Neural crest cell (in vitro differentiated cells): ENCODE measurements at regions not wholly inside any gene's neighbourhood (a gene's known extent, or its start where the extent isn't known, plus 50 kb on each side); places are given as distances from the start of the nearest gene placed in this dataset.

ENCODE experiments used
- DNase-seq: peaks from one replicate; pipeline ENCODE4 v3.0.0; 2021; ENCODE audit warnings: low read depth, mixed read lengths, low spot score
- H3K27ac Mint-ChIP-seq: one replicate; pipeline ENCODE4 v1.8.0; 2021; ENCODE audit warnings: mild to moderate bottlenecking, mixed read lengths; ENCODE audit not compliant: unreplicated experiment
- H3K27me3 Mint-ChIP-seq: 2 replicates; pipeline ENCODE4 v1.8.0; 2021; ENCODE audit warnings: low read depth, mild to moderate bottlenecking, mixed read lengths
- H3K36me3 Mint-ChIP-seq: 2 replicates; pipeline ENCODE4 v1.8.0; 2021; ENCODE audit warnings: low read depth, mild to moderate bottlenecking, mixed read lengths
- H3K4me1 Mint-ChIP-seq: 2 replicates; pipeline ENCODE4 v1.8.0; 2021; ENCODE audit warnings: mixed read lengths
- H3K4me3 Mint-ChIP-seq: one replicate; pipeline ENCODE4 v1.8.0; 2021; ENCODE audit warnings: mild to moderate bottlenecking, mixed read lengths
- H3K9me3 Mint-ChIP-seq: 2 replicates; pipeline ENCODE4 v1.8.0; 2021; ENCODE audit warnings: mixed read lengths
- TF ChIP-seq, protein P1 (sequence below): fragments of 200-600 bp; sonication (generic); conservative IDR thresholded peaks from 2 replicates; pipeline ENCODE4 v1.5.0; 2021; ENCODE audit warnings: antibody characterized with exemption, mild to moderate bottlenecking

GRCh38 chr14:98445718-98446117, 826.3 kb downstream of the BCL11B start:
- no peak for DNase-seq
- TF ChIP-seq, protein P1, sequence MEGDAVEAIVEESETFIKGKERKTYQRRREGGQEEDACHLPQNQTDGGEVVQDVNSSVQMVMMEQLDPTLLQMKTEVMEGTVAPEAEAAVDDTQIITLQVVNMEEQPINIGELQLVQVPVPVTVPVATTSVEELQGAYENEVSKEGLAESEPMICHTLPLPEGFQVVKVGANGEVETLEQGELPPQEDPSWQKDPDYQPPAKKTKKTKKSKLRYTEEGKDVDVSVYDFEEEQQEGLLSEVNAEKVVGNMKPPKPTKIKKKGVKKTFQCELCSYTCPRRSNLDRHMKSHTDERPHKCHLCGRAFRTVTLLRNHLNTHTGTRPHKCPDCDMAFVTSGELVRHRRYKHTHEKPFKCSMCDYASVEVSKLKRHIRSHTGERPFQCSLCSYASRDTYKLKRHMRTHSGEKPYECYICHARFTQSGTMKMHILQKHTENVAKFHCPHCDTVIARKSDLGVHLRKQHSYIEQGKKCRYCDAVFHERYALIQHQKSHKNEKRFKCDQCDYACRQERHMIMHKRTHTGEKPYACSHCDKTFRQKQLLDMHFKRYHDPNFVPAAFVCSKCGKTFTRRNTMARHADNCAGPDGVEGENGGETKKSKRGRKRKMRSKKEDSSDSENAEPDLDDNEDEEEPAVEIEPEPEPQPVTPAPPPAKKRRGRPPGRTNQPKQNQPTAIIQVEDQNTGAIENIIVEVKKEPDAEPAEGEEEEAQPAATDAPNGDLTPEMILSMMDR: no peak
- Mint-ChIP-seq H3K4me3 (no peak overlapping the region), H3K27ac (no peak overlapping the region), H3K4me1 (peaks cover 5% of the 10 kb centered on the region), H3K36me3 (no peaks in the 10 kb centered on the region), H3K27me3 (no peaks in the 10 kb centered on the region), H3K9me3 (no peaks in the 10 kb centered on the region)

- Mint-ChIP-seq H3K4me1 (peaks cover 5% of the 10 kb centered on the region), H3K4me3 (no peak overlapping the region), H3K27ac (no peak overlapping the region), H3K9me3 (no peaks in the 10 kb centered on the region), H3K36me3 (no peaks in the 10 kb centered on the region), H3K27me3 (no peaks in the 10 kb centered on the region)
- TF ChIP-seq, protein P1: no peak
- no peak for DNase-seq
Measured at GRCh38 chr14:98446508-98446907, 825.5 kb downstream of the BCL11B start.

- Mint-ChIP-seq H3K4me3 (no peak overlapping the region), H3K27ac (no peak overlapping the region), H3K27me3 (no peaks in the 10 kb centered on the region), H3K4me1 (no peaks in the 10 kb centered on the region), H3K36me3 (no peaks in the 10 kb centered on the region), H3K9me3 (no peaks in the 10 kb centered on the region)
- TF ChIP-seq, protein P1: no peak
- DNase-seq: no peak
Measured at GRCh38 chr14:98456231-98456630, 815.8 kb downstream of the BCL11B start.

- DNase-seq: no peak
- TF ChIP-seq, protein P1: no peak
- H3K9me3 Mint-ChIP-seq: peaks cover 3% of the 10 kb centered on the region
- no peaks in the 10 kb centered on the region for H3K27me3 Mint-ChIP-seq
- H3K4me3 Mint-ChIP-seq: no peak overlapping the region
- no peaks in the 10 kb centered on the region for H3K4me1 Mint-ChIP-seq
- H3K36me3 Mint-ChIP-seq: no peaks in the 10 kb centered on the region
- H3K27ac Mint-ChIP-seq: no peak overlapping the region
Measured at GRCh38 chr14:98458702-98459101, 813.3 kb downstream of the BCL11B start.

DNA sequence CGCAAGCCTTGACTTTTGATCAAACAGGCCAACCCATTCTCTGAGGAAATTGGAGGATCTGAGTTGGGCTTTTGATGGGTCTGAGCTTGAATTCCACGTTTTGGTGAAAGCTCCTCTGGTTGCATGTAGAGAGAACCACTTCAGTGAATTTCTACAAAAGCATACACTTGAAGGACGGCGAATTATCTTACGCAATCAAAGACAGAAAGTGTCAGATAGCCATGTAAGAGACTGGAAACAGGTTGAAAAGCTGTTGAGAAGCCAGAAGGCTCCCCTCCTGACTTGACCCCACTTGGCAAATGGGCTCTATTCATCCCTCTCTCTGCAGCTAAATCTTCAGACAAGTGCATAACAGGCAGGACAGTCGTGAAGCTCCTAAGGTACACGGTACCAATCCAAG, 809.1 kb downstream of the BCL11B start:
- Mint-ChIP-seq H3K36me3 (no peaks in the 10 kb centered on the region), H3K4me1 (no peaks in the 10 kb centered on the region)

More for the DNA sequence above, 809.1 kb downstream of the BCL11B start:
- H3K9me3 Mint-ChIP-seq: peaks cover 3% of the 10 kb centered on the region
- TF ChIP-seq, protein P1: no peak
- H3K27ac Mint-ChIP-seq: no peak overlapping the region
- no peaks in the 10 kb centered on the region for H3K27me3 Mint-ChIP-seq
- no peak for DNase-seq
- no peak overlapping the region for H3K4me3 Mint-ChIP-seq
